GM11168 (cell line): ENCODE measurements at regions not wholly inside any gene's neighbourhood (a gene's known extent, or its start where the extent isn't known, plus 50 kb on each side); places are given as distances from the start of the nearest gene placed in this dataset.
"Not testable (repeated sequence)": the region's sequence is repeated elsewhere in the genome, so short reads cannot be mapped to it uniquely, and the experiment has no call there.

ENCODE experiments used
- in situ Hi-C: fragments of 300-500 bp; cut with MboI; formaldehyde crosslinking; loops from one replicate; pipeline ENCODE4 v1.12.0; 2022; ENCODE audit warnings: low sequenced_read_pairs; ENCODE audit not compliant: unreplicated experiment

DNA sequence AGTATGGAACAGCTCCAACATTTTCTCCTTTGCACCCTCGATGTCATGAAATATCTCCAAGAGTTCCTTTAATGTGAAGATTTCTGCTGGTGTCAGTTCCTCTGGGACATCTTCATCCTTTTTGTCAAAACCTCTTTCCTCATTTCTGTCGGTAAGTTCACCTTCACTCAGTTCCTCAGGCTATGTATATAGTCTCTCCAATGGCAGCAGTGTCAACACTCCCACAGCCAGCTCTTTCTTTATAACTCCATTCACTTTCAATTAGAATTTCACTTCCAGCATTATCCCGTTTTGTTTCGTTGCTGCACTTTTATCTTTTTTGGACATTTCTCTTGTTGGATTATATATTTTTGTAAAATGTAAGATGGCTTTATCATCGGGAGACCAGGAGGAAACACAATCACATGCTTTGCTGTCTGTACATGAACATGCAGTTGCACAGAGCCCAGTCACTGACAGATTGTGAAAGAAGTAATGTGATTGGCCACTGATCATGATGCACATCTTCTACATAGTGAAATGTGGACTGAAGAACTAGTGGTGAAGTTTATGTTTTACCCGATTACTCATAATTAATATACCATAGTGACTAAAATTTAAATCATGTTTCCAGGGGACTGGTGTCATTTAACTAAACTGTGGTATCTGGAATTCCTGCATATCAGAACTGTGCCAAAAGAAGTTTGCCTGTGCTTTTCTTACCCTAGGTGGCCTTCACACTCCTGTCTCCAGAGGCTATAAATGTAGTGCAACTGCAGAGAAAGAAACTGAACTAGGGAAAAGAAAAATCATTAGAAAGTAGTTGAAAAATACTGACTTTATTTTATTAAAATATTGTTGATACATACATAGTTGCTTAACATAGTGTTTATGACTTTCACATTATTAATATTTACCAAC, 289.6 kb downstream of the PPP1R3A start:
- in situ Hi-C loops: no loop called here

DNA sequence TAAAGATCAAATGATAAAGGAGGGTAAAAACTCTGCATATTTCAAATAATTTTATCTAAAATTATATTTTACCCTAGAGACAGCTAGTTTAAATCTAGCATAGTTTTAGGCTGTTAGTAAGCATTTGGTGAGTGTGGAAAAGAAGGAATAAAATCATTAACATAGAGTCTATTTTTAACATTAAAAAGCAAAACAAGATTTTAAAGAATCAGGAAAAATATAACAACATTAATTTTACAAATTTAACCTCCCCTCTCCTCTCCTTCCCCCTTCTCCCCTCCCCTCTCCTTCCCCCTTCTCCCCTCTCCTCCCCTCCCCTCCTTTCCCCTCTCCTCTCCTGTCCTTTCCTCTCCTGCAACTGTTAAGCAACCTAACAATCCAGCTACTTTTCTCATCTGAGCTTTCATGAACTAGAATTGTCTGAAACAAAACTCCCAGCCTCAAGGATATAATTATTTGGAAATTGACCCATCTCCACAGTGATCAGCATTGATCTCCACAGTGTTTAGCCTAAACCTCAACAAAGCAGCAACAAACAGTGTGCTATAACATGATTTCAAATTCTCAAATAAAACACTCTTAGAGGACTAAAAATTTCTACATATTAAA, 293.2 kb downstream of the PPP1R3A start:
- in situ Hi-C loops: no loop called here

DNA sequence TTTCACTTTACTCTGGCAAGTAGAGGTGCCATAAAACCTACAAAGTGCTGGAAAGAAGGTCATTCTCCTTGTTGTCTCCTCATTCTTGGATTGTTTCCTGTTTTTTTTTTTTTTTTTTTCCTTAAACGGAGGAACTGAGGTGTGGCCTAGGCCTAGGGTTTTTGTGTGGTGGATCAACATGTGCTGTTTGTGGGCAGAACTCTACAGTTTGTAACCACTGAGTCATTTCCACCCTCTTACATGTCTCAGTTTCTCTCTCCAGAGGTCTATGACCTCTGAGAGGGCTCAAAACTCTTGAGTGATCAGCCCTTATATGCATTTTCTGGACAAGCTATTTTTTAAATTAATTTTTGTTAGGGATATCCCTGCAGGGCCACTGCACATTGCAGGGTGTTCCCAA, 296.0 kb downstream of the PPP1R3A start:
- in situ Hi-C loops: no loop called here

DNA sequence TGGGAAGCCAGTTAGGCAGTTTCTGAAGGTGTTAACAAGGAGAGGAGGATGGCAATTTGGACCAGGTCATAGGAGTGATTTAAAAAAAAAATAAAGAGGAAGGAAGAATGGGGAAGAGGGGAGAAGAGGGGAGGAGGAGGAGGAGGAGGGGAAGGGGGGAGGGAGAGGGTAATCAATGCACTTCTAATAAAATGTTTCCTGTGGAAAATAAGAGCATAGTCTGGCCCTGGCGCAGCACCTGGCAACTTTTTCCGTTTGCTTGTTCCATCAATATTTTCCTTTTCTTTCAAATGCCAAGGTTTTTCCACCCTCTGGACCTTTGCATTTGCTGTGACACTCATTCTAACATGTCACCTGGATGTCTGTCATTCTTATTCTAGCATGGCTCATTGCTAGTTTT, 308.2 kb downstream of the PPP1R3A start:
- in situ Hi-C loops: no loop called here

DNA sequence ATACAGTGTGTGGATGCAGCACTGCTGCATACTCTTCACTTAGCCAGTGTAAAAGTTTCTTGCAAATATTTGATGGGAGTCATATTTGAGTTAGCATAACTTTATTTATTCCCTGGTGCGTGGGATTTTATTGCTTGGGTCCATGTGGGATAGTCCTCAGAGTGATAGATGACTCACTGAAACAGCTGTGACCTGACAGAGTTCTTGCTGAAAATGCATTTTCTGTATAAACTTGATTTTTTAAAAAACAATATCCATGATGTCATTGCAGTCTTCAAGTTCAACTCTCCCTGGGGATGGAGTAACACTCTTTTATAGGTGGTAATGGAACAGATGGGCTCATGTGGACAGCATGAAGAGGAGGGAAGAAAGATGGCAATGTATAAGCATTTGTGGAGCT, 310.0 kb downstream of the PPP1R3A start:
- in situ Hi-C loops: no loop called here

DNA sequence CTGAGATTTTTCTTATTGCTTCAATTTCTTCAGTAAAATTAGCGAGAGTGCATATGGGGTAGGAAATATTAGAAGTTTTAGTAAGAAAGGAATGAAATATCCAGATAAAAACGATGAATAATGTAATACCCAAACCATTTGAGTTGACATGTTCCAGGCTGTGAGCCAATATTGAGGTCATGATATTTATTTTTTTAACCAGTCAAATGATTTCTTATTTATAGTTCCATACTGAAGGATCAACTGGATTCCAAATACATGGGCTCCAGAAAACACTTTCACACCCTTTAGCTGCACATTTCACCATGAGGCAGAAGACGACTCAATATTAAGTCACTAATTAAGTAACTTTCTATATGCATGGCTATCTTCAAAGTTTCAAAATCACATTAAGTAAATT, 312.5 kb downstream of the PPP1R3A start:
- in situ Hi-C loops: no loop called here

DNA sequence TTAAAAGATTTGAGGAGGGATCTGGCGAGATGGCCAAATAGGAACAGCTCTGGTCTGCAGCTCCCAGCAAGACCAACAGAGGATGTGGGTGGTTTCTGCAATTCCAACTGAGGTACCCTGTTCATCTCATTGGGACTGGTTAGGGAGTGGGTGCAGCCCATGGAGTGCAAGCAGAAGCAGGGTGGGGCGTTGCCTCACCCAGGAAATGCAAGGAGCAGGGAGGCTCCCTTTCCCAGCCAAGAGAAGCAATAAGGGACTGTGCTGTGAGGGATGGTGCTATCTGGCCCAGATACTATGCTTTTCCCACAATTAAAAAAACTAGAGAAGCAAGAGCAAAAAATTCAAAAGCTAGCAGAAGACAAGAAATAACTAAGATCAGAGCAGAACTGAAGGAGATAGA, 318.4 kb downstream of the PPP1R3A start:
- in situ Hi-C loops: not testable (repeated sequence)

DNA sequence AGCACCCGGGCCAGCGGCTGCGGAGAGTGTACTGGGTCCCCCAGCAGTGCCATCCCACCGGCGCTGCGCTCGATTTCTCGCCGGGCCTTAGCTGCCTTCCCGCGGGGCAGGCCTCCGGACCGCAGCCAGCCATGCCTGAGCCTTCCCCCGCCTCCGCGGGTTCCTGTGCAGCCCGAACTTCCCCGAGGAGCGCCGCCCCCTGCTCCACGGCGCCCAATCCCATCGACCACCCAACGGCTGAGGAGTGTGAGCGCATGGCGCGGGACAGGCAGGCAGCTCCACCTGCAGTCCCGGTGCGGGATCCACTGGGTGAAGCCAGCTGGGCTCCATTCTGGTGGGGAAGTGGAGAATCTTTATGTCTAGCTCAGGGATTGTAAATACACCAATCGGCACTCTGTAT, 325.4 kb downstream of the PPP1R3A start:
- in situ Hi-C loops: not testable (repeated sequence)

DNA sequence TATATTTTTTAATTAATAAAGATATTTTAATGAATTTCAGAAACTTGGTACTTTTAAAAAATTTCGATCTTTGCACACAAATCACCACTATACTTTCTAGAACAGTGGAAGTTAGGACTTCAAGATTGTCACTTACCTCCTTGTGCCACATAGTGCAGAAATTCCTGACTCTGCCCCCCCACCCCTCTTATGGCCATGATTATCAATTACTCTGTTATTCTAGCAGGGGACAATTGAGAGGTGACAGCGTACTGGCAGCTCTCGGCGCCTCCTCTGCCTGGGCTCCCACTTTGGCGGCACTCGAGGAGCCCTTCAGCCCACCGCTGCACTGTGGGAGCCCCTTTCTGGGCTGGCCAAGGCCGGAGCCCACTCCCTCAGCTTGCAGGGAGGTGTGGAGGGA, 325.9 kb downstream of the PPP1R3A start:
- in situ Hi-C loops: not testable (repeated sequence)

DNA sequence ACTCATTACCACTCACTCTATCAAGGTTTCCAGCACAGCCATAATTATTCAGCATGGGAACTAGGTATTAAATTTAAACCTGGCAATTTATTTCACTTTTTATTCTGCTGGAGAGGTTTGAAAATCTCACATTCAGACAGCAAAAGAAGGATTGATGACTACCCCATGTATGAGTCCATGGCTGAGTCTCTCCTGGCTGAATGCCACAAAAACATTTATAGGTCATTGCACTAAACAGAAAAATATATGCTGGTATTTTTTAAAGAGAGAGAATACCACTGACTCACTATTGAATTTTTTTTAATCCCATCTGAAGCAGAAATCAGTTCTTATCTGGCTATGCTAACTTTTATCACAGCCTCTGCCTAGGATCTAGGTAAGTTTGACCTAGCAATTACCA, 336.3 kb downstream of the PPP1R3A start:
- in situ Hi-C loops: no loop called here

DNA sequence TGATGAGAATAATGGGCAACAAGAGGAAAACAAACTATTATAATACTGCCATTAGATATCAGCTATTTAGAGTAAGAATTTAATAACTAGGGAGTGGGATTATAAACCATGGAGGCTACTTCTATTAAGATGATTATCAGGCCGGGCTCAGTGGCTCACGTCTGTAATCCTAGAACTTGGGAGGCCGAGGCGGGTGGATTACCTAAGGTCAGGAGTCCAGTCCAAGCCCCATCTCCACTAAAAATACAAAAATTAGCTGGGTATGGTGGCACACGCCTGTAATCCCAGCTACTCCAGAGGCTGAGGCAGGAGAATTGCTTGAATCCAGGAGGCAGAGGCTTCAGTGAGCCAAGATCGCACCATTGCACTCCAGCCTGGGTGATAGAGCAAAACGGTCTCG, 355.6 kb downstream of the PPP1R3A start:
- in situ Hi-C loops: not testable (repeated sequence)

DNA sequence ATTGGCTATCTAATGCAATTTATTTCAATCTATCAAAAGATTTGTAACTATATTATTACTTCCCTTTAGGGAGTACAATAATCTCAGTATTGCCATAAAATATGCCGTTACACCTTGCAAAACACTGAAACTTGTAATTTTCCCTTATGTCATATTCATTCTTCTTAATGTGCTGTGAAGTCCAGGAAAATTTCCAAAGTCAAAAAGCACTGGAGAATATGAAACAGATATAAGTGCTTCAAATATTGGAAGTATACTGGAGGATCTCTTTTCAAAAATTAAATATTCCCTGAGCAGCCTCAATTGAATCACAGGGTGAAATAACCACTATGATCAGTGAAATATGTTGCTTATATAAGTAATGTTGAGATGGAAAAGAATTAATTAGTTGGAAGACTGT, 356.0 kb downstream of the PPP1R3A start:
- in situ Hi-C loops: no loop called here

DNA sequence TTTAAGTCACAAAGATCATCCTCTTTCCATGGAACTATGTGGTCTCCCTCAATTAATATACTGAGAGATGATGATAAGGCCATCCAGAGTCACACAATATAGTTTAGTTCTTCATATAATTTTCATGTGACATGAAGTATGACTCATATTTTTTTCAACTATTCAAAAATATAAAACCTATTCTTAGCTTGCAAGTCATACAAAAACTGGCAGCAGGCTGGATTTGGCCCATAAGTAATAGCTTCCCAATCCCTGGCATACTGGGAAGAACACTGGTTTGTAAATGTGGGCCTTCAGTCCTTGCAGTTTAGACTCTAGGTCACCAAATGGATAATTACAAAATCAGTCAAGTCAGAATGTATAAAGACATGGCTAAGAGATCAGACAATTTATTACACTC, 356.6 kb downstream of the PPP1R3A start:
- in situ Hi-C loops: no loop called here

DNA sequence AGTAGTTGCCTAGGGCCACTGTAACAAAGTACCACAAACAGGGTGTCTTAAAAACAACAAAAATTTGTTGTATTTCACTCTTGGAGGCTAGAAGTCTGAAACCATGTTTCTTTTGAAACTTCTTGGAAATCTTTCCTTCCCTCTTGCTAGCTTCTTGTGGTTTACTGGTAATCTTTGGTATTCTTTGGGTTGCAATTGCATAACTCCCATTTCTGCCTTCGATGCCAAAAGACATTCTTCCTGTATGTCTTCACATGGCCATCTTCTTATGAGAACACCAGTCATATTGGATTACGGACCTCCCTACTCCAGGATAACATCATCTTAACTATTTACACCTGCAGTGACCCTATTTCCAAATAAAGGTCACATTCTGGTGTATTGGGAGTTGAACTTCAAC, 357.4 kb downstream of the PPP1R3A start:
- in situ Hi-C loops: no loop called here

DNA sequence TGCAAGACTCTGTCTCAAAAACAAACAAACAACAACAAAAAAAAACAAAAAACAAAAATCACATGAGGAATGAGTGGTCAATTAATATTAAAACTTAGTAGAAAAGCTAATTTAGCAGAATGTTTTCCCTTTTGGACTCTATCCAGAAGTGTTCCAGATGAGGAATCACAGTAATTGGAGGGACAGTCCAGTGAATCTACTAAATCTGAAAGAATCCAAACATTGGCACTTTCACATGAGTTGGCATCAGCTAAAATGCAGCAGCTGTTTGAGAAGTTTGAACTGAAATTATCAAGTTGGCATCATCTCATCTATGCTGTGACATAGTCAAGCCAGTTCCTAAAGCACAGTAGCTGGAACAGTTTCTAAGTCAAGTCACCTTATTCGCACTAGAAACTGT, 367.8 kb downstream of the PPP1R3A start:
- in situ Hi-C loops: no loop called here

DNA sequence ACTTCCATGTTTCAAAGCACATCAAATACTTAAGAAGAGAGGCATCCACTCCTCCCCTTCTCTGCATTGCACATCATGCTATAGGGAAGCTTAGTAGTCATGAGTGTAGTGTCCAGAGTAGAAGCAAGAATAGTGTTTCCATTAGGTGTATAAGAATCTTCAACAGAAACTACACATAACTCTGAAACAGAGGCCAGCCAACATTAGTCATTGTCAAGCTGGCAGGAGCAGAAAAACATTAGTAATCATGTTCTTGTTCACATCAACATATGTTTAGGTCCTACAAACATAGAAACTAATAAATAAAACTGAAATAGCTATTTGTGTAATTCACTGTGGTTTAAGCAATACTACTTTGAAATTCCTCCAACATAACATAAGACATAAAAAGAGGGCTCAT, 370.2 kb downstream of the PPP1R3A start:
- in situ Hi-C loops: no loop called here

DNA sequence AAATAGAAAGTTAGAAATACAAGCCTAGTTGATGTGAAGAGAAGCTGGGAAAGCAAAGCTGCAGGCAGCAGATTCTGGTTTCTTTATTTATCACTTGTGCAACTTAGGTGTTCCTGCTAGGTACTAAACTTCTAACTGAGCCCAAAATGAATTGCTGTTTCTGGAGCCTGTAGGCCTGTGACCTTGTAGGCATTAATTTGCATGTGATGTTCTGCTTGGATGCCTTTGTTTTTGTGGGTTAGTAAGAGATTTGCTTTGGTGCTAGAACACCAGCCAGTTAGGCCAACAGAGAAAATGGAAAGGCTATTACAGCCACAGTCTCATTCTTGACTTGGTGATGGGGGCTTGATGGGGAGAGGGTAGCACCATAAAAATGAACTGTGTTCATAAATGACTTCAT, 370.7 kb downstream of the PPP1R3A start:
- in situ Hi-C loops: no loop called here

DNA sequence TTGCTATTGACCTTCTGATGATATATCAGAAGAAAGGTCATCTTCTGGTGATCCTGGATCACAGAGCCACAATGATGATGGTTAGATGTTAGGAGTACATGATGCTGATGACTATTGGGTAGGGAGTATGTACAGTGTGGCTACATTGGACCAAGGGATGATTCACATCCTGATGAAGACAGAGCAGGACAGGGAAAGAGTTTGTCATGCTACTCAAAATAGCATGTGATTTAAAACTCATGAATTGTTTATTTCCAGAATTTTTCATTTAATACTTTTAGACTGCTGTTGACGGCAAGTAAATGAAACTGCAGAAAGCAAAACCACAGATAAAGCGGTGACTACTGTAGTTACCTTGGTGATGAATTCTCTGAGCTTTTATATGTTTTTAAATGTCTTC, 397.3 kb downstream of the PPP1R3A start:
- in situ Hi-C loops: no loop called here

DNA sequence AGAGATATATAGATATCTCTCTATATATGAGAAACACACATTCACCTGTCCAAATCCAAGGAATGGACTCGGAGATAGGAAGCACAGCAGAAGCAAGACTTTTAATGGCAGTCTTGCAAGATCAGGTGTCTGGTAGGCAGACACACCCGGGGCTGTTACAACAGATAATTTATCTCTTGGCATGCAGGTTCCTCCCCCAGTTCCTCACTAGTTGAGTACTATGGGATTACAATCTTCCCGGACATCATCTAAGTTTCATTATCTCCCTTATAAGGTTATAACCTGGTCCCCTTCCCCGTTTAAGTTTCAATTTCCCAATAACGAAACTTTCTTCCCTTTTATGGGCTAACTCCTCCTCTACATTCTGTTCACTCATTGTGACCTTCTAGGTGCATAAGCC, 399.3 kb downstream of the PPP1R3A start:
- in situ Hi-C loops: no loop called here

DNA sequence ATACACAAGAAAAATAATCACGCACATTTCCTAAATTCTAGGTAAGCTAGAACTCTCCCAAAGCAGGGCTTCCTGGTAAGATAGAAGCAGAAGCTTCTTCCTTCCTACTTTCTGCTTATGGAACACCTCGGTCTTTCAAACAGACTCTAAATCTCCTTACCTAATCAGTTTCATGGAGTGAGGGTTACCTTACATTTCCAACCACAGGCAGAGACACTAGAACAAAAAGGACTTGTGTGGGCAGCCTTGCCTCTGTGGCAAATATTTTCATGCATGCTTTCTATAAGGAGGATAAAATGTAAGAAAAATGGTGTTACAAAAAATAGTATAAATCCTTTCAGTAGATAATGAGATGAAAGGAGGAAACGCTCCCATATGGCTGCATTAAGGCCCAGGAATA, 386.3 kb upstream of the SMIM30 start:
- in situ Hi-C loops: no loop called here

DNA sequence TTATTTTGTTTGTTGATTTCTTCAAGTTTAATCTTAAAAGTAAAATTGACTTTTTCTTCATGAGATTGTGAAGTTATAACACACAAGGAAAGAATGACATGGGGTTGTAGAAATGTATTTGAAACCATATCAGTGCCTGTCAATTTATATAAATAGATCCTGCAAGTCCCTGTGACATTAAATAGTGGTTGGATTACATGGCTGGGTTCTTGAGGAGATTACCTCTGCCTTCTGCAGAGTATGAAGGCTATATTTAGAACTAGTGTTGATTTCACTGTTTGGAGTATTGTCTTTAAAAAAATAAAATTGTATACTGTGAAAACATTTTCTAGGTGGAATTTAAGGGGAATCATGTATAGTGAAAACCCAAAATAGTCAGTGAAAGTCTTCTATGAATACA, 385.8 kb upstream of the SMIM30 start:
- in situ Hi-C loops: no loop called here

DNA sequence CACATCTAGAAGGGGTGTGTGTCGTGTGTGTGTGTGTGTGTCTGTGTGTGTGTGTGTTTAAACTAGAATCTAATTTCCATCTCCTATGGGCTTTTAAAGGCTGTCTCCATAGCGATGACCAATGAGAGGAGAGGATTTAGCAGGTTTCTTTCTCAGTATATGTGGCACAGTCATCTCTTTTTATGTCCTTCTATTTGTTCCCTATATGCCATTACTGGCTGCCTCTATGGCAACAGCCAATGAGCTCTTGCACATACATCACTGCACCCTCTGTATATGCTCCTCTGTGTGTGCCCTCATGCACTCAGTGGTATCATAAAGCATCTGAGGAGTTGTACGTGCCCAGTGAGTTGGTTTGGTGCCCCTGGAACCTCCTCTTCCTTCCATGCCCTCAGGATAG, 378.2 kb upstream of the SMIM30 start:
- in situ Hi-C loops: loop anchor here (10.0 kb wide), 1 partner anchor 522 kb away; no protein-coding TSS in a partner anchor
